ENCODE measurements at regions not wholly inside any gene's neighbourhood (a gene's known extent, or its start where the extent isn't known, plus 50 kb on each side); places are given as distances from the start of the nearest gene placed in this dataset.

GRCh38 chr11:25242928-25243327, 746.1 kb downstream of the LUZP2 start:
- TF ChIP-seq POLR2A (IDR thresholded peaks at IDR 0.05; ENCODE audit: low read length) (no peak), CTCF (IDR thresholded peaks at IDR 0.05) (no peak), BHLHE40 (IDR thresholded peaks at IDR 0.05; ENCODE audit: low read depth, low read length) (no peak)

Measured in A549 (cell line).